NCI-H2029 (cell line): ENCODE measurements at regions not wholly inside any gene's neighbourhood (a gene's known extent, or its start where the extent isn't known, plus 50 kb on each side); places are given as distances from the start of the nearest gene placed in this dataset.

Experiments used
- DNase-seq: peaks from one replicate; lab custom pipeline; 2025; lab: John Stamatoyannopoulos, UW

GRCh38 chr7:47663851-47664250, 81.9 kb upstream of the TNS3 start:
- DNase-seq = no peak

GRCh38 chr7:47663213-47663612, 81.3 kb upstream of the TNS3 start:
- DNase-seq = no peak

- no peak for DNase-seq
These were observed 79.3 kb upstream of the TNS3 start for GRCh38 chr7:47661051-47661714.

GRCh38 chr7:47659664-47660462, 78.0 kb upstream of the TNS3 start:
- no peak for DNase-seq

- no peak for DNase-seq
These were observed 77.2 kb upstream of the TNS3 start for GRCh38 chr7:47658886-47659635.

GRCh38 chr7:47657126-47657525, 75.2 kb upstream of the TNS3 start:
- DNase-seq = no peak

GRCh38 chr7:47654672-47655298, 72.9 kb upstream of the TNS3 start:
- no peak for DNase-seq

GRCh38 chr7:47653550-47654411, 71.9 kb upstream of the TNS3 start:
- no peak for DNase-seq

GRCh38 chr7:47652591-47652990, 70.7 kb upstream of the TNS3 start:
- no peak for DNase-seq

- DNase-seq = no peak
These were observed 69.7 kb upstream of the TNS3 start for GRCh38 chr7:47651355-47652317.

GRCh38 chr7:47649919-47650318, 68.0 kb upstream of the TNS3 start:
- no peak for DNase-seq

GRCh38 chr7:47648275-47648925, 66.5 kb upstream of the TNS3 start:
- no peak for DNase-seq

- DNase-seq = no peak
These were observed 66.0 kb upstream of the TNS3 start for GRCh38 chr7:47647918-47648250.

- DNase-seq = no peak
These were observed 65.4 kb upstream of the TNS3 start for GRCh38 chr7:47647181-47647917.

- no peak for DNase-seq
These were observed 61.9 kb upstream of the TNS3 start for GRCh38 chr7:47643716-47644400.

GRCh38 chr7:47640265-47640664, 58.4 kb upstream of the TNS3 start:
- DNase-seq = no peak

- no peak for DNase-seq
These were observed 57.7 kb upstream of the TNS3 start for GRCh38 chr7:47639495-47640110.

- no peak for DNase-seq
These were observed 56.9 kb upstream of the TNS3 start for GRCh38 chr7:47638679-47639315.
